GM04504 (cell line): ENCODE measurements at regions not wholly inside any gene's neighbourhood (a gene's known extent, or its start where the extent isn't known, plus 50 kb on each side); places are given as distances from the start of the nearest gene placed in this dataset.
"Not testable (repeated sequence)": the region's sequence is repeated elsewhere in the genome, so short reads cannot be mapped to it uniquely, and the experiment has no call there.

ENCODE experiments used
- DNase-seq: peaks from one replicate; pipeline ENCODE4 v3.0.0-alpha.2; 2012; ENCODE audit warnings: low read depth

GRCh38 chr3:166064476-166064875, 227.3 kb upstream of the BCHE start:
- DNase-seq, result no peak

- no peak for DNase-seq
These were observed 223.7 kb upstream of the BCHE start for GRCh38 chr3:166060789-166061479.

DNA sequence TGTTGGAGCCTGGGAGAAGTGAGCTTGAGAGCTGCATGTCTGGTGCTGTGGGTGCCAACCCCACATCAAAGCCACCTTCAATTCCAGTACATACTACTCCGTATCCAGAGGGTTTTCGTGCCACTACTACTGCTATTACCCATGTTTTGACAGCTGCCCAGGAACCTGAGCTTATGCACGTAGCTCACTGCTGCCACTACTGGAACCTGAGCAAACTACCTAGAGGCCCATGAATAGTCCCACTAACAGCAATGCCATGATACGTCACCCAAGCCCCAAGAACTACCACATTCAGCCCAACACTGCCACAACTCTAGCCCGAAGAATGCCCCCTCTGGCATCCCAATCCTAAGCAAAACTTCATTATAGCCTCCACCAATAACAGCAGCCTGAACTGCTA, 215.2 kb upstream of the BCHE start:
- DNase-seq, result no peak

GRCh38 chr3:166029507-166029906, 192.3 kb upstream of the BCHE start:
- DNase-seq, result no peak

GRCh38 chr3:166013073-166013679, 176.0 kb upstream of the BCHE start:
- DNase-seq, result peak; percentile 0

GRCh38 chr3:166011771-166012170, 174.5 kb upstream of the BCHE start:
- DNase-seq, result no peak

DNA sequence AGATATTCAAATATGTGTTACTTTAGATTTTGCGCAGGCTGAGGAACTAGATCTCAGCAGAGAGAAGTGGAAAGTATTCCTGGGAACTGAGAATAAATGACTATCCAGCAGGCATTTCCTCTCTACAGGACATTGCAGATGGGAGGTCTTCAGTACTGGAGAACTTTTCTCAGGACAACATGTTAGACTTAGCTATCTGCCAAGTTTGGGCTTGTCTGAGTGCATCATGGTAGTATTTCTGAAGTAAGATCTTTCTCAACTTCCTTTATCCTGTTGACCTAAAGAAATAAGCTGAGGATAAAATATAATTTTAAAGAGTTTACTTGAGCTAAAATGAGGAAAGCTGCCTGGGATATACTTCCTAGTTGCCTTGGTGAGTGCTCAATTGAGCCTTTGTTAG, 167.9 kb upstream of the BCHE start:
- no peak for DNase-seq

DNA sequence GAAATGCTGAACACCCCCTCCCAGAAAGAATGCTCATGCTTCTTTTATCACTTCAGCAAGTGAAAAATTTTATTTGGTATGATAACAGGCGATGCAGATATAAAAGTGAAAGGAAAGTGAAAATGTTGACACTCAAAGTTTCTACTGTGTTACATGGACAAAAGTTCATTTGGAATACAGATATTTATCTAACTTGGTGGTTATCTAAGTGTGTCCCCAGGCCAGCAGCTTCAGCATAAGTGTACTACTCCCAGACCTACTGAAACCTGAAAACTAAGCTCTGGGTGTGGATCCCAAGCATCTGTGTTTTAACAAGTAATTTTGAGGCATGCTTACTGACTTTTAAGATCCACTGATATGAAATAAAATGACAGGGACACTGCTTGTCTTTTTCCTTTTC, 157.1 kb upstream of the BCHE start:
- no peak for DNase-seq

DNA sequence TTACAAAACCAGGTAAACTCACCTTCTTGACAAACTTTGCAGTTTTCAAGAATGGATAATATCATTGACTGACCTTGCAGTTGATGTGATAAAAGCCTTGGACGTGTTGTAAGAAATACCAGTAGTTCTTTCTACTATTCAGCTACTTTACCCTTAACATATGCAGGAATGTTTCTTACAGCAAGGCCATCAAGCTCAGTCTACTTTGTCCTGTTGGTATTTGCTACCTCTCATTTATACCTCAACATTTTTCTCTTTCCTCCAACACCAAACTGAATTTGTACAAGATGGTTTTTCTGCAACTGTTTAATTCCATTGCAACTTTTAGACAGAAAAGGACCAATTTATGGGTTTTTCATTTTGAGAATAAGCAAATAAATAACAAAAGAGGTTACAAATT, 147.4 kb upstream of the BCHE start:
- no peak for DNase-seq

DNA sequence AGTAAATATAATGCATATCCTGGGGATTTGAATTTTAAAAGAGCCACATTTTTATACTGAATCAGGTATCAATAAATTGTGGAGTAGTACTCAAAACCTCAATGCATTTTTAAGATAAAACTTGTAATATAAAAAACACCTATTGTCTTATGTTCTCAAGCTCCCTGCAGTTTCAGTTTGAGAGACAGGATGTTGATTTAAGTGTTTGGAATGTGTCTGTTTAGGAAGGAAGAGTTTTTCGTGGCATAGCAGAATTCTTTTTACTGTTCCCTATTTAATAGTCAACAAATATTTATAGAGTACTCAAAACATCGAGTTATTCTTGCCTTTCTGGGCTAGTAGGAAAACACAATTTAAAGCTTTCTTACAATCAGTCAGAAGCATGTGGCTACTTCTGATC, 146.1 kb upstream of the BCHE start:
- no peak for DNase-seq

DNA sequence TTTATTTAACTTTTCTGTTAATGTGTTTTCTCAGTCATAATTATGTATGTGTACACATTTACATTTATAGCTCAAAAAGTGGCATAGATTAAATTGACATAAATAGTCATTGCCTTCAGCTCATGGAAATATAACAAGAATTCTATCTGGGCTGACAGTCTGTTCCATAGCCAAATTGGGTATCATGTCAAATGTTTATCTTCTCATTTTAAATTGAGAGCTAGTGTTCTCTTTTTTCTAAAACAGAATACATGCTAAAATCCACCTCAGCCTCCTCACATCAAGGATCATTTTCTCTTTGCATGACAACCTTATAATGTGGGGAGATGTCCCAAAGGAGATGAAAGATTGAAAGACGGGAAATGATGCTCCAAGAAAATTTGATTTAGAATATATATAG, 144.1 kb upstream of the BCHE start:
- DNase-seq, result no peak

GRCh38 chr3:165960825-165961224, 123.6 kb upstream of the BCHE start:
- DNase-seq, result not testable (repeated sequence)

- no peak for DNase-seq
These were observed 116.9 kb upstream of the BCHE start for GRCh38 chr3:165954171-165954570.

DNA sequence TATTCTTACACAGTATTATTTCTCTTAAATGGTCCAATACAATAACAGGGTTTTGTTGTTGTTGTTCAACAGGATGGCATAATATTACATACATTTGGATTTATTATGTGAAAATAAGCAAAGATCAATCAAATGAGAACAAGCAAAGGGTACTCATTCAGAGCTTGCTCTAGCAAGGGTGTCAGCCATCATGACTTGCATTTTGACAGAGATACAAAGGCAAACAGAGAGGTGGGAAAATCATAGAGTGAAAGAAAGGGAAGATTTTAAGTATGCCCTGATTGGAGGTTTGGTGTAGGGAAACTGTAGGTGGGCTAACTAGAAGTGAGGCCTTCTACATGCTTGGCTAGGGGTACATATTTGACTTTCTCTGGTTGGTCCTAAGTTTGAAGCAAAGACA, 109.1 kb upstream of the BCHE start:
- DNase-seq, result no peak

GRCh38 chr3:165938986-165939540, 101.8 kb upstream of the BCHE start:
- no peak for DNase-seq

DNA sequence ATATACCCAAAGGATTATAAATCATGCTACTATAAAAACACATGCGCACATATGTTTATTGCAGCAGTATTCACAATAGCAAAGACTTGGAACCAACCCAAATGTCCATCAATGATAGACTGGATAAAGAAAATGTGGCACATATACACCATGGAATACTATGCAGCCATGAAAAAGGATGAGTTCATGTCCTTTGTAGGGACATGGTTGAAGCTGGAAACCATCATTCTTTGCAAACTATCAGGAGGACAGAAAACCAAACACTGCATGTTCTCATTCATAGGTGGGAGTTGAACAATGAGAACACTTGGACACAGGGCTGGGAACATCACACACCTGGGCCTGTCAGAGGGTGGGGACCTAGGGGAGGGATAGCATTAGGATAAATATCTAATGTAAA, 98.9 kb upstream of the BCHE start:
- not testable (repeated sequence) for DNase-seq

DNA sequence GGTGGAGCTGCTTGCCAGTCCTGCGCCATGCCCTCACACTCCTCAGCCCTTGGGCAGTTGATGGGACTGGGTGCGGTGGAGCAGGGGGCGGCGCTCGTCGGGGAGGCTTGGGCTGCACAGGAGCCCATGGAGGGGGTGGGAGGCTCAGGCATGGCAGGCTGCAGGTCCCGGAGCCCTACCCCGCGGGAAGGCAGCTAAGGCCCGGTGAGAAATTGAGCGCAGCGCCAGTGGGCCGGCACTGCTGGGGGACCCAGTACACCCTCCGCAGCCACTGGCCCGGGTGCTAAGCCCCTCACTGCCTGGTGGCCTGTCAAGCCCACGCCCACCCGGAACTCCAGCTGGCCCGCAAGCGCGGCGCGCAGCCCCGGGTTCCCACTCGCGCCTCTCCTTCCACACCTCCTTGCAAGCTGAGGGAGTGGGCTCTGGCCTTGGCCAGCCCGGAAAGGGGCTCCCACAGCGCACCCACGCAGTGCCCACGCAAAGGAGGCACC, 87.1 kb upstream of the BCHE start:
- not testable (repeated sequence) for DNase-seq

DNA sequence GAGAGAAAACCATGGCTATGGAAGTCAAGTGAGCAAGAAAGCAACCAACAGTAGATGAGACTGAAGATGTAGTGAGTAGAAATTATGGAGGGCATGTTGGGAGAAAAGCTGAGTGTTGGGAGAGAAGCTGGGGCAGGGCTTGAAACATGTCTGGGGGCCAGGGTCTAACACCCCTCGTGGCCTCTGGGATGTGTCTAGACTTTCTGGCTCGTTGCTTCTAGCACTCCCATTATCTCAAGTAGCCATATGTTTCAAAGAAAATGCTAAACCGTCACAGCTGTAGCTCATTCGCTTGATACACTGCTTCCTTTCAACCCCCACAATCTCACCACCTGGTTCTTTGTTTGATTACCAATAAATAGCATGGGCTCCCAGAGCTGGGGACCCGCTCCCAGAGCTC, 83.8 kb upstream of the BCHE start:
- no peak for DNase-seq

- no peak for DNase-seq
These were observed 82.1 kb upstream of the BCHE start for GRCh38 chr3:165919284-165919683.

GRCh38 chr3:165918657-165918979, 81.4 kb upstream of the BCHE start:
- DNase-seq, result no peak

- not testable (repeated sequence) for DNase-seq
These were observed 80.9 kb upstream of the BCHE start for GRCh38 chr3:165917938-165918656.

DNA sequence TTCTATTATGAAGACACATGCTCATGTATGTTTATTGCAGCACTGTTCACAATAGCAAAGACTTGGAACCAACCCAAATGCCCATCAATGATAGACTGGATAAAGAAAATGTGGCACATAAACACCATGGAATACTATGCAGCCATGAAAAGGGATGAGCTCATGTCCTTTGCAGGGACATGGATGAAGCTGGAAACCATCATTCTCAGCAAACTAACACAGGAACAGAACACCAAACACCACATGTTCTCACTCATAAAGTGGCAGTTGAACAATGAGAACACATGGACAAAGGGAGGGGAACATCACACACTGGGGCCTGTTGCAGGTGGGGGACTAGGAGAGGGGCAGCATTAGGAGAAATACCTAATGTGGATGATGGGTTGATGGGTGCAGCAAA, 77.9 kb upstream of the BCHE start:
- not testable (repeated sequence) for DNase-seq
